DMS153 treated with DMSO at 0.1 percent for 48 hours (cell line): ENCODE measurements at regions not wholly inside any gene's neighbourhood (a gene's known extent, or its start where the extent isn't known, plus 50 kb on each side); places are given as distances from the start of the nearest gene placed in this dataset.

Experiments used
- DNase-seq: peaks from one replicate; lab custom pipeline; 2025; ENCODE audit not compliant: unreplicated experiment; lab: John Stamatoyannopoulos, UW

DNA sequence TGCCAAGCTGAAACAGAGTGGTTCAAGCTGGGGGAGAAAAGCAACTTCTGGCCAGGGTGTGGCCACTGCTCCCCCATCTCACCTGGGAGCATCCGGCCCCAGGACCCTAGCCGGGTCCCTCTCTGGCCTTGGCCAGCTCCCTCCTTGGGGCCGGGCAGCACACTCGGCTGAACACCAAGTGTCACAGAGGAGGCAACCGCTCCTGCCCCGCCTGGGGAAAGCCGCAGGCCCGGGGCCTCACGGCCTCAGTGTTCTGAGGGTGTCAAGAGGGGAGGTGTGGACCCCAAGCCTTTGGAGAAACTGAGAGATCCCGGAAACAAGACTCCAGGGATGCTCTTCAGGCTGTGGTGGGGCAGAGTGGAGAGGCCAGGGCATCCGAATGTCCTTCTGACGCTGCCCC is 88.4 kb downstream of the ENGASE start:
- DNase-seq = no peak

DNA sequence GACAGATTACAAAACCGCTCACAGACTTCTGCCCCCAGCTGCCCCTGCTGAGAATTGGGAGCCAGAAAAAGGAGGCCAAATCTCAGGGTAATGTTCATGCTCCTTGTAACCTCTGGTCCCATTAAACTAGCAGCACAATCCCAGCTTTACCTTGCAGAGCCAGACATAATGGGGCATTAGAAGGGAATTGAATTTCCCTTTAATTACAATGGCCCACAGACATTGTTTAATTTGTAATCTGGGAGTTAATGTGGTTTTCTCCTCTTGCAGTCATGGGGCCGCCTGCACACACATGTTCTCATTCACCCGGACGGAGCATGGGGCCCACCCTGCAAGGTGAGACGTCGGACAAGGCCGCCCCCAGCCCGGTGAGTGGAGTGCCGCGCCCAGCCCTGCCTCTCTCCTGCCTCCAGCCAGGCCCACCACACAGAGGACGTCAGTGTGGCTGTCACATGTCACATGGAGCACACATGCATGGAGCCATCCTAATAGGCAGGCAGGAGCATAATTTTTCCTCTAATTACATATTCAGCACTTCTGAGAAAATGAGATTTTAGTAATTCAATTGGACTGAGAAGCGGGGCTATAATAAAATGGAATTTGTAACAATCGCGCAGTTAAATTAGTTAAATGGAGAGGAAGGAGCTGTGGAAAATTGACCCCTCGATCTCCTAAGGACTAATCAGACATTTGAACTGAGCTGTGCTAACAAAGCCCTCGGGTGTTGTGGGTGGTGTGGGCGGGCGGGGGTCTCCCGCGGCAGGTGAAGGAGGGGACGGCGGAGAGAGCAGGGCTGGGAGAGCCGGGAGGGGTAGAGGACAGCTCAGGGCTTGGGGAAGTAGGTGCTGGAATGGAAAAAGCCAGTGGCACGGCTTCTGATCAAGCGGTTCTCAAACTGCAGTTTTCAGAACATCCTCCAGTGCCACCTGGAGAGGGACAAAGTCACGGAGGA is 87.7 kb downstream of the ENGASE start:
- no peak for DNase-seq

DNA sequence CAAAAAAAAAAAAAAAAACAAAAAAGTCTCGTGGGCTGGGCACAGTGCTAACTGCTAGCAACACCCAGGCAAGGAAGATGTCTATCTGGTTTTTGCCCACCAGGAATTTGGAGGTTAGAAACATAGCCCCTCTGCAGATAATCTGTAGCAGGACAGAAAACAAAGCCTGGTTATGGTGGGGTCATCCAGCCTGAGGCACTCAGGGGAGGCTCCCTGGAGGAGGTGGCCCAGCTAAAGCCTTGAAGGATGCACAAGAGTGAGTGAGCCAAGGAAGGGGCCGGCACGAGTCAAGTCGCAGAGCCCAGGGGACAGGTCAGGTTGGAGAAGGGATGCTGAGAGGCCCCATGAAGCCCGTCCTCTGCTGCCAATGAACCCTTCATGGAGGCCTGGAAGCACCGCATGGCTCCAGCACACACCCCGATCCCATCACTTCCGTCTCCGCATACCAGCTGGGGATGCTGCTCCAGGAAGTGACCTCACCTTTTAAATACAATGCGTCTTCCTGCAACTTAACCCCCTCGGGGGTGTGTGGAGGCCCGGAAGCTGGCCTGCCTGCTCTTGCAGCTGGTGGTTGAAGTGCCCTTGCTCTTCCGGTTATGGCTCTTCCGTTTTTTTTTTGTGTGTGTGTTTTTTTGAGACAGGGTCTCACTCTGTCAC is 86.5 kb downstream of the ENGASE start:
- DNase-seq = peak; percentile 24

DNA sequence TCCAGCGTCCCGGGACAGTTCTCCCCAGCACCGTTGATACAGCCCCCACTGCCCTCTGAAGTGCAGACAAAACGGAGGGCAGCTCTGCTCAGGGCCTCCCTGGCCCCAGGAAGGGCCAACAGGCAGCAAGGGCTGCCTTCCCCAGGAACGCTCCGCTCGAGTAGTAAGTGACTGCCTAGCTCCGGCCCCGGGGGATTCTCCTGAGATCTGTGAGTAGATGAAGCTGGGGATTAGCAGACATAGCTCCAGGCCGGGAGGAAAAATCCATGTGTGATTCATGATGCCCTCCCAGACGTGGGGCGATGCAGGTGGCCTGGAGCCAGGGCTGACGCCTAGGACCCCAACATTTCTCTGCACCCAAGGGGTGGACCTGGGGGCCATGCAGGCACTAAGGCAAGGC is 85.3 kb downstream of the ENGASE start:
- DNase-seq = no peak

GRCh38 chr17:79159471-79159870 is 84.8 kb downstream of the ENGASE start:
- DNase-seq = no peak

GRCh38 chr17:79156463-79157095 is 82.0 kb downstream of the ENGASE start:
- no peak for DNase-seq

DNA sequence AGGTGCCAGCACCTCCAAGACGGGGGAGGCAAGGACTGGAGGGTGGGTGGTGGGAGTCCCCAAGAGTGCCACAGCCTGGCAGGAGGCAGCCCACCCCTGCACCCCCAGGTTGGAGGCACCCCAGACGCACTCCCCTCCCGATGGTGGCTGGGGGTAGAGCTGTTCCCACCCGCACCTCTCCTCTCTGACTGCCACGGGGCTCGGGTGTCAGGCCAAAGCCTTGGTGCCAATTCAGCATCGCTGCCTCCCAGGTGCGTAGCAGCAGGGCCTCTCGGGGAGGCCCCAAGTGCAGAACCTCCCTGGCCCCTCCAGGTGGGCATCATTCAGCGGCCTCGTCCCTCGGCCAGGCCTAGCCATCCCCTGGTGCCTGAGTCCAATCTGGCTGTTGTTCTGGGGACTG is 81.1 kb downstream of the ENGASE start:
- no peak for DNase-seq

DNA sequence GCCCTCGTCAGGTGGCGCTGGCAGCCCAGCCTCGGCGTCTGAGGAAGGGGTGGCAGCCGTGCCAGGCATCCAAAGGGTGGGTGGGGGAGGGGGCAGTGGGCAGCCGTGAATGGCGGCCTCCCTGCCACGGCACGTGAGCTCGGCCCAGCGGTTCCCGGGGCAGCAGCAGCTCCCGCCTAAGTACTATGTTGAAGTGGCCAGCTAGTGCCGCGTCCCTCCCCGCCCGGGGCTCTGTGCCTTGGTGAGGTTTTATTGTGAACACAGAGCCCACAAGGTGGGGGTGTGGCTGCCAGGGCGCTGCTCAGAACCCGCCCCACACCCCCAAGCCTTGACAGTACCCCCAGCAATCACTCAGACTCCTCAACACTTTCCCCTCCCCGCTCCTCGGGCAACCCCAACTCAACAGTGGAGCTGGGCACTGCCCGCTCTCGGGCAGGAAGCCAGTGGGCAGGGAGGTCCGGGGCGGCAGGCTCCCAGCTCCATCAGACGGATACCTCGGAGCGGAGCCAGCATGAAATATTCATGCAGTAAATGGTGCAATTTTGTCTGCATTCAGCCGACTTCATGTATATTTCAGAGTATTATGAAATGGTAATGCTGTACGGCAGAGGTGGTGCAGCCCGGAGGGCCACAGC is 80.4 kb downstream of the ENGASE start:
- peak; percentile 5 for DNase-seq

- DNase-seq = no peak
These were observed 79.8 kb downstream of the ENGASE start for GRCh38 chr17:79154446-79154845.

GRCh38 chr17:79153367-79154130 is 78.9 kb downstream of the ENGASE start:
- DNase-seq = no peak

DNA sequence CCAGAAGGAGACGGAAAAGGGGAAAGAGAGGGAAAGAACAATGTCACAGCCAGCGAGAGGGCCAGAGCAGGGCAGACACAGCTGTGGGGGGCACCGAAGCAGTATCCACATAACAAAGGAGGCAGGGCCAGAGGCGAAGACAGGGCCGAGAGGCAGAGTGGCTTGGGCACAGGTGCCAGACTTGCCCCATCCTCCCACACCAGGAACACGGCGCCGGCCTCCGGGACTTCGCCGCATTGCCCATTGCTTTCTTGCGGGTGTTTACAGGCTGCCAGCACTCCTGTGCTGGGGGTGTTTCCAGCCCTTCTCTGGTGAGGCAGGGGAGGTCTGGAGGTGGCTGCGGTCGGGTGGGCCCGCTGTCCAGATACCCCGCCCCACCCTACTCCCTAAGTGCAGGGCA is 78.0 kb downstream of the ENGASE start:
- no peak for DNase-seq

- DNase-seq = no peak
These were observed 77.5 kb downstream of the ENGASE start for GRCh38 chr17:79152110-79152509.

- DNase-seq = no peak
These were observed 76.2 kb downstream of the ENGASE start for GRCh38 chr17:79150799-79151198.

DNA sequence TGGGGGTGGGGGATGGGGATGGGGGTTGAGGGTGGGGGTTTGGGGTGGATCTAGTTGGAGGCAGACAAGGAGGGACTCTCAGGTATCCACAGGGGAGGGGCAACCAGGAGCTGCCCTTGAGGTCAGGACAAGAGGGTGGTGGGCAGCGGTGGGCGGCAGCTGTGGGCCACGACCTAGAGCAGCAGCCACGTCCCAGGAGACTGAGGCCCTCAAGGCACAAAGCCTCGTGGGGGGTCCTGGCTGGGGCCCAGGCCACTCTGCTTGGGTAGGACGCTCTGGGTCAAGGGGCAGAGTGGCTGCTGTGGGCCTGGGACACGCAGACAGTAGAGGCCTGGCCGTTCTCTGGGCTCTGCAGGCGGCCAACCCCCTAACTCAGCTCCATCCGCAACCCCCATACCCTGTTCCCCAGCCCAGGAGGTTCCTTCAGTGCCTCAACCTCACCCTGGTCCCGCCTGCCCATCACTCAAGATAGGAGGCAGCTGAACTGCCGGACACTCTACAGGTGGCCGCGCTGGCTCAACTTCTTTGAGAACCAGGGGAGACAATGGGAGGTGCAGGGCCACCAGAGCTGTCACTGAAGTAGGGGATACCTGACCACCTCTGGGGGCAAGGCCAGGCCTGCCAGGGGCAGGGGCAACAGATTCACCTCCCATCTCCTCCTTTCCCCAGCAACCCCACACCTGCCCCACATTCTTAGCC is 75.6 kb downstream of the ENGASE start:
- no peak for DNase-seq

DNA sequence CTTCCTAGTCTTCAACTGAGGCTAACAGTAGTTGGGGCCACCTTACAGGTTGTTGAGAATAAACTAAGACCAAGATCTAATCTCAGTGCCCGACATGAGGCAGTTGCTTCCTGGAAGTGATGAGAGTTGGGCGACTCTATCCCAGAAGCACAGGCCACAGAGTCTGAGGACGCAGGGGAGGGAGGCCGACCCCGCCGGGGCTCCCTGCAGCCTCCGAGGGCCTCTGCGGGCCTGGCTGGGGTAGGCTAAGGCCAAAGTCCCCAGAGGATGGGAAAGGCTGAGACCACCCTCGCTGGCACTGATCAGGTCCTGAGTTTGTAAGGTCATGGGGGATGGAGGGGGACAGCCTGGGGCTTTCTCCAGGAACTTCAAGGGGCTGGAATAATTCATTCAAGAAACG is 74.0 kb downstream of the ENGASE start:
- no peak for DNase-seq

DNA sequence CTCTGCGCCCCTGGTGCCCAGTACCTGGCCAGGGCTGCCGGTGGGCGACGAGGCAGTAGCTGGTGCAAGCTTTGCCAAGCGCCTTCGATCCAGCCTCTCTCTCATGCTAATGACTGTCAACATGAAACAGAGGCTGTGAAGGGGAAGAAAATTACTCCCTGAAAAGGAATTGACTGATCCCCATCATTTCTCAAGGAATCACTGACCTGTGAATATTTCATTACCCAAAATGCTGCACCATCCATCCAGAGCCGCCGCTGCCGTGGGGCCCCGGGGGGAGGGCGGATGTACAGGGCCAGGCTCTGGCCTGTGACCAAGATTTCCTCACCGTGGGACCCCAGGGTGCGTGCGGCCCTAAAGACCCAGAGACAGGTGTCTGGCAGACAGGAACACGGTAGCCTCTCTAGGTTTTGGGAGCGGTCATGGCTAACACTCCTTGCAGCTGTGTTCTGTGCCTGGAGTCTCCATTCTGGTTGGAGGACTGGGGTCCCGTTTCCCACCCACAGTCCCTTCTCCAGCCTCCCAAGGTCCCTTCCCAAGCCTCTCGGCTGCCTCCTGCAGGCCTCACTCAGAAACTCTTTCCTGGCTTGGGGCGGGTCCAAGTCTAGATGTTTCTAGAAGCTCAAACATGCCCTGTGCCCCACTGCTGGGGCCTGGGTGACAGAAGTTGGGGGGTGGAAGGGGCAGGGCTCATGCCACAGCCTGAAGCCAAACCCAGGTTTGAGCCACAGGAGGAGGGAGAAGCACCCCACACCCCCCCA is 73.3 kb downstream of the ENGASE start:
- no peak for DNase-seq

DNA sequence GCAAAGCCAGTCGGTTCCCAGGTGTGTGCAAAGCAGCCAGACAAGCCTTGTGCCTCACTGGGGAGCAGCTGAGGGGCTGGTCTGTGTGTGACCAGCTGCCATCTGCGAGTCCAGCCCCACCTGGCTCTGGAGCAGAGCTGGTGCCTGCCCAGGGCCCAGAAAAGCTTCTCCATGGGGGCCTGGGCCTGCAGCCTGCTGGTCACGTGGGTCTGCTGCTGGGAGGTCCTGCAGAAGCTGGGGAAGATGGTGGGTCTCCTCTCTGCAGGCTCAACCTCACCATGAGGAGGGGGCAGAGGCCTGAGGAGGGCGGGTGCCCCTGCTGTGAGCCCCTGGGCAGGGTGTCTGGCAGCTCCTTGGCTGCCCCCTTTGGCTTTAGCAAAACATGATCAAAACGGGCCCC is 71.9 kb downstream of the ENGASE start:
- no peak for DNase-seq

DNA sequence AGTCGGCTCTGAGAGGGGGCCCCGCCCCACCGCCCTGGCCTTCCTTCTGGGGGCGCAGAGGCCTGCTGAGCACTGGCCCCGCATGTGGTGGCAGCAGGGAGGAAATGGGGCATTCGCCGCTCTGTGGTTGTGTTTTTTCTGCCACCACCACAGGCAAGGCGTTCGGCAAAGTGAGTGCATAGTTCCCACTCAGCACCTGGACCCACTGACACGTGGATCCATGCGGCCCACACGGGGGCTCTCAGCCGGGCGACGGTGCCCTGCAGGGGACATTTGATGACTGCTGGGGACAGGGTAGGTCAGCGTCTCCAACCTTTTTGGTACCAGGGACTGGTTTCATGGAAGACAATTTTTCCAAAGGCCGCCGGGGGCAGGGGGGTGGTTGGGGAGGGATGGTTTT is 70.9 kb downstream of the ENGASE start:
- DNase-seq = no peak

GRCh38 chr17:79144133-79144532 is 69.5 kb downstream of the ENGASE start:
- no peak for DNase-seq
